GM19351 (cell line): ENCODE measurements at regions not wholly inside any gene's neighbourhood (a gene's known extent, or its start where the extent isn't known, plus 50 kb on each side); places are given as distances from the start of the nearest gene placed in this dataset.
A peak's percentile ranks its signal among the peaks of the same experiment; 100 is the strongest.
"Not testable (repeated sequence)": the region's sequence is repeated elsewhere in the genome, so short reads cannot be mapped to it uniquely, and the experiment has no call there.

Source experiments
- ATAC-seq: cut with Tn5 transposase; IDR thresholded peaks from one replicate; pipeline ENCODE4 v1.9.1; 2021; ENCODE audit warnings: mild to moderate bottlenecking, moderate library complexity; ENCODE audit not compliant: unreplicated experiment

GRCh38 chr6:74891349-74891831 is 314.5 kb downstream of the COL12A1 start:
- ATAC-seq = no peak

DNA sequence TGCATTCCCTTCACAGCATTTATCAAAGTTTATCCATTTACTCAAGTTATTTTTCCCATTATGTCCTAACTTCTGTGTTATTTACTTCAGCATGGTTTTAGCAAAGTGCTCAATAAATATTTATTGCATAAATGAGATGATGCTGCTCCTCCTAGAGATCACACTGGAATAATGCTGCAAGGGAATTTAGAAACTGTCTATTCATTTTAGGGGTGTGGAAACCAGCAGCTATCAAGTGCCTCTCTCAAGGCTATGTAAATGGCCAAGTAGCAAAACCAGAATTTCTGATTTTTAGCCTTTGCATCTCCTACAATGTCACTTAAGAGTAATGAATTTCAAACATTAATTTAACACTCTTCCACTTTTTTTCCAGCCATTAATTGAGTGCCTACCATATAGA is 316.2 kb downstream of the COL12A1 start:
- ATAC-seq = no peak

- not testable (repeated sequence) for ATAC-seq
These were observed 317.1 kb downstream of the COL12A1 start for GRCh38 chr6:74888741-74889140.

DNA sequence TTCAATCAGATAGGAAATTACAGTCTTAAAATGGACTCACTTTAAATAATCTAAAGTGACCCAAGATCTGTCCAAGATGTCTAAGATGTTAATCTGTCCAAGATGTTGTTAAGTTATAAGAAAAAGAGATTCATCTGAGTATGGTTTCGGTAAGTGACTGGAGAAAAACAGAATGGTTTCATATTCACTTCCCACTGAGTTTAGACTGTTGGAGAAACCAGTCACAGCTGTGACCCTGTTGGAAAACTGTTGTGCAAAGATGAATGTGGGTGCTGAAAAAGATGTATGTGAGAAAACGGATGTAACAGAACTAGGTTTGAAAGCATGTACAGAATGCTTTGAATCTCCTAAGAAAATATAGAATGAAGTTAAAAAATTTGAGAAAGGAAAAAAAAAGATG is 325.9 kb downstream of the COL12A1 start:
- ATAC-seq = no peak

DNA sequence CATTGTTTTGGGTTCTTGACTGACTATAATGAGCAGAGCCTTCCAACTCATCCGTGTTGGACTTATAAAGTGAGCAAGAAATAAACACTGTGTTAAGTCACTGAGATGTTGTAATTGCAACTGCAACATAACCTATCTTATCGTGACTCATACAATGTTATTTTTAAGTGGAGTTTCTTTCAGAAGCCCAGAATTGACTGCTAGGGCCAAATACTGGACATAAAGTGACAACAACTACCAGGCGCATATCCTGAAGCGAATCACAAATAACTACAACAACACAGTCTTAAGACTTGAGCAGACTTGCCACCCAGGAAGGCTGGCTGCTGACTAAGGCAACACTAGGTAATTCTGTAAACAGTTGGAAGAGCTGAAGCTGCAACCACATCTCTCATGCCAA is 326.6 kb downstream of the COL12A1 start:
- ATAC-seq = no peak

DNA sequence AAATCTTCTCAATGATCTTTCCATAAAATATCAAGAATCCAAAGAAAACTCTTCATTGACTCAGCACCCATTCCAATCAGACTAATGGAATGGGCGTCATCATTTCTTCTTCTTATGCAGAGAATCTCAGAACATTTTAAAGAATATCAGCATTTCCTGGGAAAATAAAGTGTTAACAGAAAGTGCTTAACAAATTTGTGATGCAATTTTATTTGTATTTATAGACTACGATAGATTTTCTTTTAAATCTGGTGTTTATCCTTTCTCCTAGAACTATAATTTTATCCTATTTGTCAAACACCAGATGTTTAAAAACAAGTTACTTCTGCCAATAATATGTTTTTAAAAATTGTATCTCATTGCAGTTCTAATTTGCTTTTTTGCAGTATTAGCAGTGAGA is 330.7 kb downstream of the COL12A1 start:
- no peak for ATAC-seq

DNA sequence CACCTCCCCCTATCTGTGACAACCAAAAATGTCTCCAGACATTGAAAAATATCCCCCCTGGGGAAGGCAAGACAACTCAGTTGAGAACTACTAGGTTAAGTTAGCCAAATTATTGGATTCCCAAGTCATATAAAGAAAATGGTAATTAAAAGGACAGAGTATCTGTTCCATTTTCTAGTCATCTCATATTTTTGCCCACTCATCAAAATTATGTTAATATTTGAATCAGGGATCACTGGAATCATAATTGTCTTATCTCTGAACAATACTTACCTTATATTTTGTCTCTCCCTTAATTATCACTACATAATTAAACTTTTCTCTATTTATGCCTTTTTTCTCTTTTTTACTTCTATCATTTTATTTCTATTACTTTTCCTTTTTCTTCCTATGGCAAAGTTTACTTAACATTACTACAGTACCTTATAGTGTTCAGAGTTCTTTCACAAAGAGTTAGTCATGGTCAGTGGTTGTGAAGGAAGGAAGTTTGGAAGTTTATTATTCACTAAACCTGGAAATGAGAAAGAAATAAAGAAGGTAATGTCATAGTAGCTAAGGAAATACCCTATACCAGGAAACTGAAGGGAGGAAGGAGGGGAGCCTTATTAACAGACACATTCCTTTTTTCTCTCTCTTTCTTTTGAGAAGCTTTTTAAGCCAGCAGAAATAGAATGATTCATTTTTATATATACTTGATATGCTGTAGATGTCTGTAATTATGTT is 332.9 kb downstream of the COL12A1 start:
- no peak for ATAC-seq

- no peak for ATAC-seq
These were observed 334.1 kb downstream of the COL12A1 start for GRCh38 chr6:74871757-74872156.

DNA sequence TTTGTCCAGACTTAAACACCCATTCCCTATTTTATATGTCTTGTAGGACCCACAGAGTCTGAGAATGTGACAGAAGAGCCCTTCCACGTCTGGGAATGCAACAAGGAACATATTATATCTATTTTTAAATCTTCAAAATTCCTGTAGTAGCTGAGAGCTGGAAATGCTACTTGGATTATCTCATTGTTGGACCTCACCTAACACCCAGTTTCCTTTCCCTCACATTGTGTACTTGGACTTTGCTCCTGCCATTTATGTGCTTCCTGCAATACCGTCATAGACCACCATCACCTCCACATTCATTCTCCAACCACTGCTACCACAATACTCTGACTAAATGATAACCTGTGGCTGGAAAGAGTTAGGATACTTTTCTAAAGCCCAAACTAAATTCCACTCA is 335.4 kb downstream of the COL12A1 start:
- ATAC-seq = peak; percentile 54

DNA sequence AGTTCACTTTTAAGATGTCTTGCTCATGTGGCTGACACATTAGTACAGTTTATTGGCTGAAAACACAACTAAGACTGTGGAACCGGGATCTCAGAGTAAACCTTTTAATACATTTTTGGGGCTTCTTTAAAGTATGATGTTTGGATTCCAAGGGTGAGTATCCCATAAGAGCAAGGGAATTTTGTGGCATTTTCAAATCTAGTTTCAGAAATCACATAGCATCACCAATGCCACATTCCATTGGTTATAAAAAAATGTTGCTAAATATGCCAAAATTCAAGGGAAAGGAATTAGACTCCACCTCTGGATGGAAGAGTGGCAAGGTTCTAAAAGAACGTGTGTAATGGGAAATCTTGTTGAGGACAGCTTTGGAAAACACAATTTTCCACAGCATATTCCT is 338.6 kb downstream of the COL12A1 start:
- ATAC-seq = no peak

DNA sequence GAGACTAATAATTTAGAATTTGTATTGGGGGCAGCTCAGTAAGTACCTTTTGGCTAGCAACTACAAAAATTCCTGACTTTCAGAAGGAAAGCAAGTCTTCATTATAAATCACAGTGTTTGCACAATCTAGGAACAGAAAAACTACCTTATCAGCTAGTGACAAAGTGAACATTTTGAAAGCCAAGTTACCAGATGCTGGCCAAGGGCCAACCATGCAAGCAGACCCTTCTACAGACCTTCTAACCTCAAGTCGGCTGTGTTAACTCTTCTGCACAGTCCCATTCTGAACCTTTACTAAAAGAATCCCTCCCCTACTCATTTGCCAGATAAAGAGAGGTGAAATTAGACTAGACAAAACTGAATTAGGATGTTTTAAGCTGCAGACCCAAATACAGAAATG is 341.9 kb downstream of the COL12A1 start:
- no peak for ATAC-seq

DNA sequence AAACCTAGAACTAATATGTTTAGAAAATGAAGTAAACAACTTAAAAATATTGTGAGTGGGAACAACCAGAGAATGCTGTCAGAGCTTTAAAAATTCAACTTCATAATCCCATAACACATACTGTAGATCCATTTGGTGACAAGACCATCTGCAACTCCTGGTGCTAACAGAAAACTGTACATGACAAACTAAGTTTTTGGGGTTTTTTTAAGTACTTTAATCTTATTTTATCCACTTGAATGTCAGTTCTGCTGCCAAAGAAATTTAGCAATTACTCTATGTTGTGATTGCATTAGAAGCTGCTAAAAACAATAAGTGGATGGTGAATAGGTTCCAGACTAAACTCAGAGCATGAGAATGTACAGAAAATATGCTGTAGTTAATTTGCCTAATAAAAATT is 345.4 kb downstream of the COL12A1 start:
- no peak for ATAC-seq

GRCh38 chr6:74857157-74857556 is 348.7 kb downstream of the COL12A1 start:
- no peak for ATAC-seq

DNA sequence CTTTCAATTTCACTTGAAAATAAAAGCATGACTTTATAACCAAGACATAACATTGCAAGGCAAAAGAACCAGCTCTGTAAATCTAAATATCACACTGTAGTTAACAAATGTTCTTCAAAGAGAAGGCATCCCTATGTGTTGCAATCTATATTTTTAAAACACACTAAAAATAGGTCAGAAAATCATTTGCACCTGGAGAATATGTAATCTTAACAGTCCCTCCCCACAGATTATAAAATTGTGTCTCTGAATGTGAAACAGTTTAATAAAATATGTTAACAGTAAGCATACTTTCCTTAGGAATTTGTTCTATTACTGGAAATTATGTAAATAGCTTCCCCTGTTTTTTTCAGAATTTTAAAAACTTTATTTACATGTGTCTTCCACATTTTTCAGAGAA is 351.9 kb downstream of the COL12A1 start:
- no peak for ATAC-seq

- no peak for ATAC-seq
These were observed 354.3 kb downstream of the COL12A1 start for GRCh38 chr6:74851596-74851995.

GRCh38 chr6:74840953-74841352 is 364.9 kb downstream of the COL12A1 start:
- no peak for ATAC-seq

DNA sequence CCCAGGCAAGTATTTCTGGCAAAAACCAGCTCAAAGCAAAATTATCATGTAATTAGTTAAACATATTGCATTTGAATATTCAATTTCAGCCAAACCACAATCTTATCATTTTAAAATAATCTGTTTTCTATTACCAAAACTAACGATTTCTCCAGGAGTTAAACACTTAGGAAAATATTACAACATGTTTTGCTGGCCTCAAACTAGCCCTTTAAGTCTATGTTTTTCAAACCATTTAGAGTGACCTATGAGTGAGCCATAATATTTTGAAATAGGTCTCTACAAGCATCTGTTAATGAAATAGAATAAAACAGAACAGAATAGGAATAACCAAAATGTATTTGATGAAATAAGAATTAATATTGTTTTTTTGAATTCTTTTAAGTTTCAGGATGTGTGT is 370.9 kb downstream of the COL12A1 start:
- no peak for ATAC-seq

GRCh38 chr6:74826263-74826662 is 379.6 kb downstream of the COL12A1 start:
- ATAC-seq = no peak

- no peak for ATAC-seq
These were observed 391.4 kb downstream of the COL12A1 start for GRCh38 chr6:74814440-74814839.

DNA sequence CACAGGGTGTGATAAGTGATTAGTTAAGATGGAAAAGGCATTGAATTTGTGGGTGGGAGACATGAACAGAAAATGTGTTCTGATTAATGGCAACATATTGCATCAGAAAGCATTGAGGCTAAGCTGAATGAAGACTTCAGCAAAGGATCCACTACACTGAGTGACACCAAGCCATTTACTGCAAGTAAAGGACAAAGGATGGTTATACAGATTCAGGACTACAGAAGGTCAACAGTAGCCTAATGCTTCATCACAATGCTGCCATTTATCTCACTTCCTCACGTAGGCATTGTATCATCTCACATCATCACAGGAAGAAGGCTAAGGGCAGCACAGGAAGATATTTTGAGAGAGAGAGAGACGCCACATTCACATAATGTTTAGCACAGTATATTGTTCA is 398.2 kb downstream of the COL12A1 start:
- no peak for ATAC-seq

DNA sequence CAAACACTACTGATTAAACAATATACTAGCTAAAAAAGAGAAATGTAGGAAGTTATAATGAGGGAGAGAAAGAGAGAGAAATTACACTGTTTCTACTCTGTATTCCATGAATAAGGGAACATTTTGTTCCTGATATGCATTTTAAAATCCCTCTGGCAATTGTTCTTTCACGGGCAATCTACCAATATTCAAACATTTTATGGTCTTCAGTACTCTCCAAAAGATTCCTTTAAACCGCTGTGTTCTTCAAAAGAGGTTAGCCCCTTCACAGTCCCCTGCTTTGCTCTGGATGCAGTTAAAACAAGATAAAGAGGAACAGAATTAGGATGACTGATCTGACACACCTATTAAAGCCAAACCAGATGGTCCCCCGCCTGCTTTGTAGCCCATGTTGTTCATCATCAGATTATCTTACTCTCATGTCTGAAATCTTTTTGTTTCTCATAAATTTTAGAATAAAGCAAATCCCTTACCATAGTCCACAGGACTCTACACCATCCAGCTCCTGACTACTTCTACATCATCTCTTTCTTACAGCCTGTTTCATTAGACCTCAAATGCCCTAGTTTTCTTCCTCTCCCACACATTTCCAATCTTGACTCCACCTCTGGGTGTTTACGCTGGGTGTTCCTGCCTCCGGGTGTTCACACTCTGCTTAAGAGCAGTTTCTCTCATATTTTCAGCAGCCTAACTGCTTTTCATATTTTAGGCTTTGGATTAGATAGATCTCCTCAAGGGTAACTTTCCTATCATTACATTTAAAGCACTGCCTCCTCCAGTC is 399.7 kb downstream of the COL12A1 start:
- no peak for ATAC-seq

- no peak for ATAC-seq
These were observed 407.6 kb downstream of the COL12A1 start for GRCh38 chr6:74798302-74798701.
